Inflammatory macrophage treated with lipopolysaccharide for 1 hour (primary cell): ENCODE measurements at regions not wholly inside any gene's neighbourhood (a gene's known extent, or its start where the extent isn't known, plus 50 kb on each side); places are given as distances from the start of the nearest gene placed in this dataset.
A peak's percentile ranks its signal among the peaks of the same experiment; 100 is the strongest.
"Not testable (repeated sequence)": the region's sequence is repeated elsewhere in the genome, so short reads cannot be mapped to it uniquely, and the experiment has no call there.

Experiments used
- DNase-seq, 2 donors: peaks; one replicate each; pipeline ENCODE4 v3.0.0-alpha.2; 2020 to 2022

GRCh38 chr1:230509281-230509977 lies 83.3 kb upstream of the PGBD5 start:
- DNase-seq, result peak; percentile 56 to 63

- DNase-seq, result peak; percentile 35 to 59
These were observed 81.7 kb upstream of the PGBD5 start for GRCh38 chr1:230507666-230508402.

- DNase-seq, result no peak
These were observed 81.1 kb upstream of the PGBD5 start for GRCh38 chr1:230507236-230507635.

- DNase-seq, result no peak
These were observed 80.3 kb upstream of the PGBD5 start for GRCh38 chr1:230506451-230506850.

- DNase-seq, result no peak
These were observed 78.2 kb upstream of the PGBD5 start for GRCh38 chr1:230504310-230504709.

- no peak for DNase-seq
These were observed 77.6 kb upstream of the PGBD5 start for GRCh38 chr1:230503726-230504125.

- DNase-seq, result no peak
These were observed 76.9 kb upstream of the PGBD5 start for GRCh38 chr1:230502996-230503395.

GRCh38 chr1:230502306-230502705 lies 76.2 kb upstream of the PGBD5 start:
- DNase-seq, result no peak

GRCh38 chr1:230501849-230502248 lies 75.7 kb upstream of the PGBD5 start:
- no peak for DNase-seq

- DNase-seq, result no peak
These were observed 75.1 kb upstream of the PGBD5 start for GRCh38 chr1:230501242-230501641.

GRCh38 chr1:230500063-230500462 lies 73.9 kb upstream of the PGBD5 start:
- no peak for DNase-seq

GRCh38 chr1:230499496-230499895 lies 73.4 kb upstream of the PGBD5 start:
- DNase-seq, result no peak

GRCh38 chr1:230498704-230499103 lies 72.6 kb upstream of the PGBD5 start:
- DNase-seq, result no peak

- DNase-seq, result no peak
These were observed 70.3 kb upstream of the PGBD5 start for GRCh38 chr1:230496451-230496850.

- no peak for DNase-seq
These were observed 69.8 kb upstream of the PGBD5 start for GRCh38 chr1:230495891-230496385.

GRCh38 chr1:230495076-230495475 lies 68.9 kb upstream of the PGBD5 start:
- no peak for DNase-seq

- DNase-seq, result no peak
These were observed 68.4 kb upstream of the PGBD5 start for GRCh38 chr1:230494514-230494913.

- no peak for DNase-seq
These were observed 67.9 kb upstream of the PGBD5 start for GRCh38 chr1:230494026-230494425.

- no peak for DNase-seq
These were observed 67.1 kb upstream of the PGBD5 start for GRCh38 chr1:230493264-230493663.

GRCh38 chr1:230490436-230490835 lies 64.3 kb upstream of the PGBD5 start:
- no peak for DNase-seq

- no peak for DNase-seq
These were observed 61.8 kb upstream of the PGBD5 start for GRCh38 chr1:230487773-230488428.

- DNase-seq, result no peak
These were observed 50.5 kb upstream of the PGBD5 start for GRCh38 chr1:230476622-230477003.

GRCh38 chr1:230475856-230476621 lies 49.9 kb upstream of the PGBD5 start:
- not testable (repeated sequence) for DNase-seq
